Dendritic cell treated with granulocyte-macrophage colony-stimulating factor and Interleukin-4, amounts not matched to agents 40 ng/mL and 50 ng/mL, for 4 days (primary cell): ENCODE measurements at regions not wholly inside any gene's neighbourhood (a gene's known extent, or its start where the extent isn't known, plus 50 kb on each side); places are given as distances from the start of the nearest gene placed in this dataset.

Source experiments
- H3K27ac Mint-ChIP-seq: one replicate; pipeline ENCODE4 v1.8.0; 2022; ENCODE audit warnings: mild to moderate bottlenecking, mixed read lengths
- H3K27me3 Mint-ChIP-seq: one replicate; pipeline ENCODE4 v1.8.0; 2022; ENCODE audit warnings: mild to moderate bottlenecking, mixed read lengths
- H3K36me3 Mint-ChIP-seq: one replicate; pipeline ENCODE4 v1.8.0; 2022; ENCODE audit warnings: low read depth, mixed read lengths
- H3K4me1 Mint-ChIP-seq: one replicate; pipeline ENCODE4 v1.8.0; 2022; ENCODE audit warnings: low read depth, mixed read lengths
- H3K4me3 Mint-ChIP-seq: one replicate; pipeline ENCODE4 v1.8.0; 2022; ENCODE audit warnings: mild to moderate bottlenecking, moderate library complexity, mixed read lengths
- H3K9me3 Mint-ChIP-seq: one replicate; pipeline ENCODE4 v1.8.0; 2022; ENCODE audit warnings: mixed read lengths
- intact Hi-C: fragments of 100-400 bp; cut with micrococcal nuclease; formaldehyde crosslinking; loops from one replicate; pipeline ENCODE4 v1.15.0; 2022

GRCh38 chr13:75132701-75133695, 349.0 kb downstream of the TBC1D4 start:
- H3K27me3 Mint-ChIP-seq = no peaks in the 10 kb centered on the region
- H3K4me1 Mint-ChIP-seq = no peaks in the 10 kb centered on the region
- H3K36me3 Mint-ChIP-seq = no peaks in the 10 kb centered on the region
- peaks cover 50% of the 10 kb centered on the region for H3K9me3 Mint-ChIP-seq
- intact Hi-C loops = no loop called here
- H3K27ac Mint-ChIP-seq = no peak overlapping the region
- no peak overlapping the region for H3K4me3 Mint-ChIP-seq

DNA sequence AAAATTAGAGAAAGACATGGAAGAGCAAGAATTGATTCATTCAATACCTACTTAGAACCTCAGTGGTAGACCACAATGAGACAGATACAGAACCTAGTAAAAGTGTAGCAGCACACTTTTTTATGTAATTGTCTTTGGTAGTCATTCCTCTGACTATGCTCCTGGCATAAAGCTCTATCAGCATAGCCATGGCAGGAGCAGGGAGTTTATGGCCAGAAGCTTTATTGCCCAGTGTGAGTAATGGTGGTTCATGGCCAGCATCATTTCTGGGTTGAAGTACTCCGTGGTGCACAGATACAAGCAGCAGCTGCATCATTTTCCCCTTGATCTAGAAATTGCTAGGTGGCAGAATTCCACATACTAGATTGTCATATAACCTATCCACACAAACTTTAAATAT, 352.6 kb downstream of the TBC1D4 start:
- Mint-ChIP-seq H3K4me3 (no peak overlapping the region), H3K9me3 (peaks cover 24% of the 10 kb centered on the region), H3K27me3 (no peaks in the 10 kb centered on the region), H3K4me1 (no peaks in the 10 kb centered on the region), H3K36me3 (no peaks in the 10 kb centered on the region), H3K27ac (no peak overlapping the region)
- intact Hi-C loops = no loop called here

- no peaks in the 10 kb centered on the region for H3K27me3 Mint-ChIP-seq
- H3K4me3 Mint-ChIP-seq = no peak overlapping the region
- intact Hi-C loops = no loop called here
- H3K27ac Mint-ChIP-seq = no peak overlapping the region
- H3K4me1 Mint-ChIP-seq = no peaks in the 10 kb centered on the region
- peaks cover 41% of the 10 kb centered on the region for H3K9me3 Mint-ChIP-seq
- no peaks in the 10 kb centered on the region for H3K36me3 Mint-ChIP-seq
Measured at GRCh38 chr13:75124415-75124814, 357.6 kb downstream of the TBC1D4 start.

- no peaks in the 10 kb centered on the region for H3K4me1 Mint-ChIP-seq
Measured at GRCh38 chr13:75123428-75123827, 358.5 kb downstream of the TBC1D4 start.

GRCh38 chr13:75120085-75120484, 361.9 kb downstream of the TBC1D4 start:
- Mint-ChIP-seq H3K27ac (no peak overlapping the region), H3K36me3 (no peaks in the 10 kb centered on the region), H3K4me1 (no peaks in the 10 kb centered on the region), H3K4me3 (no peak overlapping the region), H3K27me3 (no peaks in the 10 kb centered on the region), H3K9me3 (peaks cover 37% of the 10 kb centered on the region)
- intact Hi-C loops = no loop called here

More at GRCh38 chr13:75123428-75123827, 358.5 kb downstream of the TBC1D4 start:
- intact Hi-C loops = no loop called here
- no peaks in the 10 kb centered on the region for H3K27me3 Mint-ChIP-seq
- H3K9me3 Mint-ChIP-seq = peaks cover 36% of the 10 kb centered on the region
- H3K27ac Mint-ChIP-seq = no peak overlapping the region
- no peaks in the 10 kb centered on the region for H3K36me3 Mint-ChIP-seq
- H3K4me3 Mint-ChIP-seq = no peak overlapping the region

DNA sequence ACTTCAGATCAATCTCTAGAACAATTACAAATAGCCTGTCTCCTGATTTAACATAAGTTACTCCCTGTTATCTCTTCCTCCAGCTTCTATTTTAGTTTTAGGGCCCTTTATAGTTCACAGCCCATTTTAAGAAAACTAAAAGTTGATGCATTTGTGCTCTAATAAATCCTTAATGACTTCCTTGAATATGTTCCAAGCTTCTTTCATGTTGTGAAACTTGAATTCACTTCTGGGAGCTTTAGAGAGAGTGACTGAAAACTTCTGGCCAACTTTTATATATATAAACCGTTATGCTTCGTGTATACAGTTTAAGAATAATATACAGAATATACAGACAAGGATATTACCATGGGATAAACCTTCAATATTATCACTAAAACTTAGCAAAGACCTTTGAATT, 366.8 kb downstream of the TBC1D4 start:
- Mint-ChIP-seq H3K27me3 (no peaks in the 10 kb centered on the region), H3K36me3 (no peaks in the 10 kb centered on the region), H3K4me1 (no peaks in the 10 kb centered on the region), H3K4me3 (no peak overlapping the region), H3K9me3 (peaks cover 52% of the 10 kb centered on the region), H3K27ac (no peak overlapping the region)
- intact Hi-C loops = no loop called here

GRCh38 chr13:75103976-75104375, 378.0 kb downstream of the TBC1D4 start:
- no peaks in the 10 kb centered on the region for H3K27me3 Mint-ChIP-seq
- H3K4me1 Mint-ChIP-seq = no peaks in the 10 kb centered on the region
- H3K9me3 Mint-ChIP-seq = peaks cover 27% of the 10 kb centered on the region
- no peak overlapping the region for H3K27ac Mint-ChIP-seq
- H3K4me3 Mint-ChIP-seq = no peak overlapping the region
- H3K36me3 Mint-ChIP-seq = no peaks in the 10 kb centered on the region
- intact Hi-C loops = no loop called here

- H3K4me1 Mint-ChIP-seq = no peaks in the 10 kb centered on the region
- no peaks in the 10 kb centered on the region for H3K27me3 Mint-ChIP-seq
- no peak overlapping the region for H3K27ac Mint-ChIP-seq
- peaks cover 16% of the 10 kb centered on the region for H3K9me3 Mint-ChIP-seq
- intact Hi-C loops = no loop called here
- H3K4me3 Mint-ChIP-seq = no peak overlapping the region
- H3K36me3 Mint-ChIP-seq = no peaks in the 10 kb centered on the region
Measured at GRCh38 chr13:75102001-75102716, 379.8 kb downstream of the TBC1D4 start.

GRCh38 chr13:75101348-75101747, 380.6 kb downstream of the TBC1D4 start:
- no peak overlapping the region for H3K4me3 Mint-ChIP-seq
- H3K27me3 Mint-ChIP-seq = no peaks in the 10 kb centered on the region
- intact Hi-C loops = no loop called here
- H3K36me3 Mint-ChIP-seq = no peaks in the 10 kb centered on the region
- H3K4me1 Mint-ChIP-seq = no peaks in the 10 kb centered on the region
- no peak overlapping the region for H3K27ac Mint-ChIP-seq
- peaks cover 16% of the 10 kb centered on the region for H3K9me3 Mint-ChIP-seq

DNA sequence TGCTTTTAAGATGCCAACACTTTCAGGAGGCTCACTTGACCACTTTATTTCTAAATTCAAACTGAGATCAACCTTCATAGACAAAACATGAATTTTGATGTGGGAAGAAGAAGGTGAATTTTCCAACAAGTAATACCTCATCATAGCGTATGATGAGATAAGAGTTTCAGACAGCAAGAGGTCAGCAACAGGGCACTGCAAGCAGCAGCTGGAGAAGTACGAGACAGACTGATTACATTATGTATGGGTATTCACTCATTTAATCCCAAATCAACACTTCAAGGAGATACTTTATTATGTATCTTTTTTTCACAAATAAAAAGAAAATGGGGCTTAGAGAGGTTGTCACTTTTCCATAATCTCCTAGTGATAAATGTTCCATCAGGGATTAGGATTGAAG, 389.8 kb downstream of the TBC1D4 start:
- H3K36me3 Mint-ChIP-seq = no peaks in the 10 kb centered on the region
- H3K27ac Mint-ChIP-seq = no peak overlapping the region
- intact Hi-C loops = no loop called here

DNA sequence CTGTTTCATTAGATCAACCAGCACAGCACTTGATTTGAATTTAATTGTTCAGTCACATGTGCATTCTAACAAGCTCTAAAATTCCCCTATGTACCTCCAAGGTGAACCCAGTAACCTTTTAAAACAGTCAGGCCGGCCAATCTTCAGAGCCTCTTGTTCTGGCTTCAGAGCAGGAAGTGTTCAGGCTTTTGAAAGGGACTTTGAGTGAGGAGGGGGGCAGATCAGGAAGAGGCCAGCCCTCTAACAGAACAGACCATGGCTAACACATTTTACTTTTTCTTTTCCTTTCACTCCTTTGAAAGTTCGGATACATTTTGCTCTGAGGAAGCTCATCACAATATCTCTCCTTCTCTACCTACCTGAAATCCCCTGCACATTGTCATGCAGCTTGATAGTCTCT, 390.3 kb downstream of the TBC1D4 start:
- Mint-ChIP-seq H3K4me1 (no peaks in the 10 kb centered on the region), H3K4me3 (no peak overlapping the region), H3K36me3 (no peaks in the 10 kb centered on the region), H3K9me3 (peaks cover 23% of the 10 kb centered on the region), H3K27ac (no peak overlapping the region), H3K27me3 (no peaks in the 10 kb centered on the region)
- intact Hi-C loops = no loop called here

More for the DNA sequence above, 389.8 kb downstream of the TBC1D4 start:
- Mint-ChIP-seq H3K4me3 (no peak overlapping the region), H3K27me3 (no peaks in the 10 kb centered on the region), H3K4me1 (no peaks in the 10 kb centered on the region), H3K9me3 (peaks cover 23% of the 10 kb centered on the region)

DNA sequence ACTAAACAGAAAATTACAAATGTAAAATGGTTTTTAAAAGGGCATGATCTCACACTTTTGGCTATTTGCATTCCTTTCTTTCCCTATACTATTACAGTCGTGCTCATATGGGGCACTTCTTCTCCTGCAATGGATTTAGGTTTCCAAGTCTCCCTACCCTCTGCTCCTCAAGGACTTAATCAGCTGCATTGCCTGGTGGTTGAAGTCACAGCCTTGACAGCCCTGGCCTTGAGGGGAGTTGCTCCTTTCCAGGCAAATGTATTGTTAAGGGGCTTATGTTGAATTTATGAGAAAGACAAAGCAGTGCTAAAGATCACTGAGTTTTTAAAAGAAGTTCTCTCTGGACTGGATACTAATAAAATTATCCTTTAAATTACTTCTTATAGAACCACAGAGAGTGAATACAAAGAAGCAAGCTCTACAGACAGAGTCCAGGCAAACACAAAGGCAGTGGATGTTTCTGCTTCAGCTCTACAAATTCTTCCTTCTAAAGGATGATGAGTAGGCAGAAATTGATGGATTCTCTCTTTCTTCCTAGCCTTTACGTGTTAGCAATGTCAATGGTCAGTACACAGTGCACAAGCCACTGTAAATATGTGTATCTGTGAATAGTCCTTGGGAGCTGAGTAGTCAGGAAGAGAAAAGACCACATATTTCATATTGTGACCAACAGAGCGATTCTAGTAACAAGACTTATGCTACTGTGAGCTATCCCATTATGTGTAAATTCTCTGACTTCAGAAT, 390.9 kb downstream of the TBC1D4 start:
- H3K36me3 Mint-ChIP-seq = no peaks in the 10 kb centered on the region
- H3K4me1 Mint-ChIP-seq = no peaks in the 10 kb centered on the region
- no peak overlapping the region for H3K4me3 Mint-ChIP-seq
- H3K27me3 Mint-ChIP-seq = no peaks in the 10 kb centered on the region
- intact Hi-C loops = no loop called here
- peaks cover 23% of the 10 kb centered on the region for H3K9me3 Mint-ChIP-seq
- no peak overlapping the region for H3K27ac Mint-ChIP-seq

DNA sequence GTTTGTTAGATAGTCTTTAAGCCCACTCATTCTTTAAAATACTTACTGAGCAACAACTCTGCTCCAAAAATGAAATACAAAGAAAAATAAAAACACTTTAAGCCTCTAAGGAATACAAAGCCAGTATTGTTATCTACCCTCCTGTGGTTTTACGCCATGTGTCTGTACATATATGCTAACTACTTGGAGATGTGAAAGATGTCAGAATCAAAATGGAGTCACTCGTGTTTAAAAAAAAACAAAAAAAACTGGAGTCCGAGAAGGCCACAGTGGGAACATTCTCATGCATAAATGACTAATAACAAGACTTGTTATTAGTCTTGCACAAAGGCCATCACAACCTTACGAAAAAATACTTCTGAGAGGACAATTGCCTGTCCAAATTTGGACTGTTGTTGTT, 393.1 kb downstream of the TBC1D4 start:
- H3K9me3 Mint-ChIP-seq = peaks cover 30% of the 10 kb centered on the region
- no peaks in the 10 kb centered on the region for H3K36me3 Mint-ChIP-seq
- no peak overlapping the region for H3K4me3 Mint-ChIP-seq
- no peaks in the 10 kb centered on the region for H3K27me3 Mint-ChIP-seq
- intact Hi-C loops = no loop called here
- H3K27ac Mint-ChIP-seq = no peak overlapping the region
- H3K4me1 Mint-ChIP-seq = no peaks in the 10 kb centered on the region

- Mint-ChIP-seq H3K4me3 (no peak overlapping the region), H3K27ac (no peak overlapping the region), H3K9me3 (peaks cover 50% of the 10 kb centered on the region), H3K4me1 (no peaks in the 10 kb centered on the region), H3K36me3 (no peaks in the 10 kb centered on the region), H3K27me3 (no peaks in the 10 kb centered on the region)
- intact Hi-C loops = no loop called here
Measured at GRCh38 chr13:75079226-75079625, 402.7 kb downstream of the TBC1D4 start.
